GM23338 (cell line): ENCODE measurements at regions not wholly inside any gene's neighbourhood (a gene's known extent, or its start where the extent isn't known, plus 50 kb on each side); places are given as distances from the start of the nearest gene placed in this dataset.

Experiments
- ATAC-seq: fragments of 200-7000 bp; cut with Tn5 transposase; 3 replicates; pipeline ENCODE4 v1.9.1; 2020
- DNase-seq: peaks from one replicate; pipeline ENCODE4 v3.0.0-alpha.2; 2015; ENCODE audit warnings: low spot score
- H2AFZ ChIP-seq: fragments of 200-600 bp; sonication (generic); 2 replicates; pipeline ENCODE4 v1.8.0; 2016; ENCODE audit warnings: antibody characterized with exemption, mild to moderate bottlenecking, moderate library complexity
- H3F3A ChIP-seq: fragments of 200-600 bp; sonication (generic); replicated peaks from 2 replicates; pipeline ENCODE4 v1.8.0; 2017; ENCODE audit warnings: antibody characterized with exemption, mixed run types, low read depth
- H3K27ac ChIP-seq: fragments of 200-600 bp; sonication (generic); 2 replicates; pipeline ENCODE4 v1.6.1; 2016; ENCODE audit warnings: low read depth
- H3K27me3 ChIP-seq: fragments of 200-600 bp; sonication (generic); 2 replicates; pipeline ENCODE4 v1.8.0; 2016; ENCODE audit warnings: mild to moderate bottlenecking, mixed run types, moderate library complexity; ENCODE audit not compliant: insufficient read depth
- H3K36me3 ChIP-seq: fragments of 200-600 bp; sonication (generic); 2 replicates; pipeline ENCODE4 v1.8.0; 2016; ENCODE audit warnings: mild to moderate bottlenecking; ENCODE audit not compliant: insufficient read depth
- H3K4me1 ChIP-seq: fragments of 200-600 bp; sonication (generic); 2 replicates; pipeline ENCODE4 v1.8.0; 2016; ENCODE audit warnings: mild to moderate bottlenecking, moderate library complexity; ENCODE audit not compliant: insufficient read depth
- H3K4me2 ChIP-seq: fragments of 200-600 bp; sonication (generic); 2 replicates; pipeline ENCODE4 v1.7.1; 2017; ENCODE audit warnings: mixed run types
- H3K4me3 ChIP-seq: fragments of 200-600 bp; sonication (generic); 2 replicates; pipeline ENCODE4 v1.6.1; 2016; ENCODE audit warnings: mixed run types
- H3K79me2 ChIP-seq: fragments of 200-600 bp; sonication (generic); replicated peaks from 2 replicates; pipeline ENCODE4 v1.8.0; 2017; ENCODE audit warnings: mild to moderate bottlenecking; ENCODE audit not compliant: insufficient read depth
- H3K9me2 ChIP-seq: fragments of 200-600 bp; sonication (generic); 2 replicates; pipeline ENCODE4 v1.8.0; 2017; ENCODE audit not compliant: insufficient read depth
- H4K20me1 ChIP-seq: fragments of 200-600 bp; sonication (generic); replicated peaks from 2 replicates; pipeline ENCODE4 v1.8.0; 2017; ENCODE audit warnings: mild to moderate bottlenecking; ENCODE audit not compliant: insufficient read depth
- H3K27ac Mint-ChIP-seq: 2 replicates; pipeline ENCODE4 v1.8.0; 2020; ENCODE audit warnings: inconsistent platforms, mild to moderate bottlenecking, moderate library complexity, mixed read lengths
- H3K27me3 Mint-ChIP-seq: 3 replicates; pipeline ENCODE4 v1.8.0; 2022; ENCODE audit warnings: low read depth, mild to moderate bottlenecking, moderate library complexity, mixed read lengths, inconsistent platforms; ENCODE audit not compliant: insufficient read depth, poor library complexity
- H3K36me3 Mint-ChIP-seq: 3 replicates; pipeline ENCODE4 v1.8.0; 2021; ENCODE audit warnings: low read depth, mild to moderate bottlenecking, inconsistent platforms, moderate library complexity, mixed read lengths
- H3K4me1 Mint-ChIP-seq: 3 replicates; pipeline ENCODE4 v1.8.0; 2020; ENCODE audit warnings: mild to moderate bottlenecking, inconsistent platforms, mixed read lengths
- H3K4me3 Mint-ChIP-seq: 3 replicates; pipeline ENCODE4 v1.8.0; 2021; ENCODE audit warnings: moderate library complexity, mild to moderate bottlenecking, inconsistent platforms, mixed read lengths
- H3K9me3 Mint-ChIP-seq: 3 replicates; pipeline ENCODE4 v1.8.0; 2020; ENCODE audit warnings: moderate library complexity, mild to moderate bottlenecking, inconsistent platforms, mixed read lengths
- CREB1 ChIP-seq: fragments of 250-450 bp; sonication (Bioruptor Pico); IDR thresholded peaks from 2 replicates; pipeline ENCODE4 v1.5.0; 2020; ENCODE audit warnings: low read depth, mild to moderate bottlenecking, moderate library complexity
- EZH2 ChIP-seq: fragments of 200-600 bp; sonication (generic); IDR thresholded peaks from one replicate; pipeline ENCODE4 v1.8.0; 2017; ENCODE audit warnings: antibody characterized with exemption, mild to moderate bottlenecking, low read depth; ENCODE audit not compliant: unreplicated experiment
- EZH2phosphoT487 ChIP-seq: fragments of 200-600 bp; sonication (generic); IDR thresholded peaks from one replicate; pipeline ENCODE4 v1.8.1; 2018; ENCODE audit warnings: antibody characterized with exemption; ENCODE audit not compliant: unreplicated experiment
- JUNB ChIP-seq: IDR thresholded peaks from one replicate; pipeline ENCODE4 v1.6.1; 2016; ENCODE audit warnings: antibody characterized with exemption; ENCODE audit not compliant: unreplicated experiment
- NANOG ChIP-seq: IDR thresholded peaks from 2 replicates; pipeline ENCODE4 v1.6.1; 2016; ENCODE audit warnings: antibody characterized with exemption, borderline replicate concordance
- POLR2AphosphoS5 ChIP-seq: IDR thresholded peaks from 2 replicates; pipeline ENCODE4 v1.6.1; 2016; ENCODE audit warnings: antibody characterized with exemption, low read depth
- REST ChIP-seq: IDR thresholded peaks from one replicate; pipeline ENCODE4 v1.6.1; 2018; ENCODE audit warnings: antibody characterized with exemption; ENCODE audit not compliant: unreplicated experiment
- STAT1 ChIP-seq: IDR thresholded peaks from one replicate; pipeline ENCODE4 v1.6.1; 2016; ENCODE audit warnings: antibody characterized with exemption; ENCODE audit not compliant: unreplicated experiment
- ZNF114 ChIP-seq: fragments of 250-450 bp; sonication (Bioruptor Pico); IDR thresholded peaks from 2 replicates; pipeline ENCODE4 v1.5.0; 2020; ENCODE audit warnings: mild to moderate bottlenecking, moderate library complexity
- ZNF331 ChIP-seq: fragments of 250-450 bp; sonication (Bioruptor Pico); IDR thresholded peaks from 2 replicates; pipeline ENCODE4 v1.5.0; 2020; ENCODE audit warnings: low read depth, mild to moderate bottlenecking, moderate library complexity
- ZNF462 ChIP-seq: fragments of 250-450 bp; sonication (Bioruptor Pico); IDR thresholded peaks from 2 replicates; pipeline ENCODE4 v1.5.0; 2020; ENCODE audit warnings: mild to moderate bottlenecking, moderate library complexity
- TF ChIP-seq, protein P1 (sequence below): IDR thresholded peaks from 2 replicates; pipeline ENCODE4 v1.6.1; 2016; ENCODE audit warnings: antibody characterized with exemption
- TF ChIP-seq, protein P2 (sequence below), 2 experiments: fragments of 200-600 bp in 1 of 2; sonication (generic) in 1 of 2; conservative IDR thresholded peaks; 2 replicates each; pipeline versions ENCODE4 v1.5.1 to v1.6.1; 2016 to 2017; ENCODE audit warnings: antibody characterized with exemption in 2 of 2, low read depth in 2 of 2, mild to moderate bottlenecking in 2 of 2, moderate library complexity in 1 of 2

GRCh38 chrX:39555431-39555830, 542.3 kb downstream of the BCOR start:
- Mint-ChIP-seq H3K27me3 (peaks cover 2% of the 10 kb centered on the region), H3K36me3 (no peaks in the 10 kb centered on the region; the same call in 2 of the 3 replicates), H3K9me3 (peaks cover 8% of the 10 kb centered on the region; the same call in 1 of the 3 replicates), H3K4me1 (no peaks in the 10 kb centered on the region), H3K27ac (no peak overlapping the region), H3K4me3 (no peak overlapping the region)
- Histone ChIP-seq H3K79me2 (no peaks in the 10 kb centered on the region), H3F3A (no peaks in the 10 kb centered on the region), H3K27ac (no peak overlapping the region), H3K4me3 (no peak overlapping the region), H2AFZ (no peak overlapping the region), H3K36me3 (no peaks in the 10 kb centered on the region), H3K9me2 (no peaks in the 10 kb centered on the region), H4K20me1 (no peaks in the 10 kb centered on the region), H3K4me1 (no peaks in the 10 kb centered on the region), H3K4me2 (no peak overlapping the region), H3K27me3 (no peaks in the 10 kb centered on the region)
- TF ChIP-seq JUNB (no peak), CREB1 (no peak), POLR2AphosphoS5 (no peak), EZH2phosphoT487 (no peak), EZH2 (no peak), ZNF331 (CRISPR knock-in tag) (no peak), ZNF114 (no peak), REST (no peak), STAT1 (no peak), NANOG (no peak), ZNF462 (CRISPR knock-in tag) (no peak)
- TF ChIP-seq, protein P1, sequence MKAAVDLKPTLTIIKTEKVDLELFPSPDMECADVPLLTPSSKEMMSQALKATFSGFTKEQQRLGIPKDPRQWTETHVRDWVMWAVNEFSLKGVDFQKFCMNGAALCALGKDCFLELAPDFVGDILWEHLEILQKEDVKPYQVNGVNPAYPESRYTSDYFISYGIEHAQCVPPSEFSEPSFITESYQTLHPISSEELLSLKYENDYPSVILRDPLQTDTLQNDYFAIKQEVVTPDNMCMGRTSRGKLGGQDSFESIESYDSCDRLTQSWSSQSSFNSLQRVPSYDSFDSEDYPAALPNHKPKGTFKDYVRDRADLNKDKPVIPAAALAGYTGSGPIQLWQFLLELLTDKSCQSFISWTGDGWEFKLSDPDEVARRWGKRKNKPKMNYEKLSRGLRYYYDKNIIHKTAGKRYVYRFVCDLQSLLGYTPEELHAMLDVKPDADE = no peak
- TF ChIP-seq, protein P2, sequence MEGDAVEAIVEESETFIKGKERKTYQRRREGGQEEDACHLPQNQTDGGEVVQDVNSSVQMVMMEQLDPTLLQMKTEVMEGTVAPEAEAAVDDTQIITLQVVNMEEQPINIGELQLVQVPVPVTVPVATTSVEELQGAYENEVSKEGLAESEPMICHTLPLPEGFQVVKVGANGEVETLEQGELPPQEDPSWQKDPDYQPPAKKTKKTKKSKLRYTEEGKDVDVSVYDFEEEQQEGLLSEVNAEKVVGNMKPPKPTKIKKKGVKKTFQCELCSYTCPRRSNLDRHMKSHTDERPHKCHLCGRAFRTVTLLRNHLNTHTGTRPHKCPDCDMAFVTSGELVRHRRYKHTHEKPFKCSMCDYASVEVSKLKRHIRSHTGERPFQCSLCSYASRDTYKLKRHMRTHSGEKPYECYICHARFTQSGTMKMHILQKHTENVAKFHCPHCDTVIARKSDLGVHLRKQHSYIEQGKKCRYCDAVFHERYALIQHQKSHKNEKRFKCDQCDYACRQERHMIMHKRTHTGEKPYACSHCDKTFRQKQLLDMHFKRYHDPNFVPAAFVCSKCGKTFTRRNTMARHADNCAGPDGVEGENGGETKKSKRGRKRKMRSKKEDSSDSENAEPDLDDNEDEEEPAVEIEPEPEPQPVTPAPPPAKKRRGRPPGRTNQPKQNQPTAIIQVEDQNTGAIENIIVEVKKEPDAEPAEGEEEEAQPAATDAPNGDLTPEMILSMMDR (conservative IDR thresholded peaks at IDR 0.05; ENCODE audit: low read depth in 2 of 2) = no peak
- ATAC-seq = no peak
- no peak for DNase-seq
